ENCODE measurements at regions not wholly inside any gene's neighbourhood (a gene's known extent, or its start where the extent isn't known, plus 50 kb on each side); places are given as distances from the start of the nearest gene placed in this dataset.

GRCh38 chr10:53395449-53395848 is 622.9 kb upstream of the MBL2 start:
- TF ChIP-seq, protein P1, sequence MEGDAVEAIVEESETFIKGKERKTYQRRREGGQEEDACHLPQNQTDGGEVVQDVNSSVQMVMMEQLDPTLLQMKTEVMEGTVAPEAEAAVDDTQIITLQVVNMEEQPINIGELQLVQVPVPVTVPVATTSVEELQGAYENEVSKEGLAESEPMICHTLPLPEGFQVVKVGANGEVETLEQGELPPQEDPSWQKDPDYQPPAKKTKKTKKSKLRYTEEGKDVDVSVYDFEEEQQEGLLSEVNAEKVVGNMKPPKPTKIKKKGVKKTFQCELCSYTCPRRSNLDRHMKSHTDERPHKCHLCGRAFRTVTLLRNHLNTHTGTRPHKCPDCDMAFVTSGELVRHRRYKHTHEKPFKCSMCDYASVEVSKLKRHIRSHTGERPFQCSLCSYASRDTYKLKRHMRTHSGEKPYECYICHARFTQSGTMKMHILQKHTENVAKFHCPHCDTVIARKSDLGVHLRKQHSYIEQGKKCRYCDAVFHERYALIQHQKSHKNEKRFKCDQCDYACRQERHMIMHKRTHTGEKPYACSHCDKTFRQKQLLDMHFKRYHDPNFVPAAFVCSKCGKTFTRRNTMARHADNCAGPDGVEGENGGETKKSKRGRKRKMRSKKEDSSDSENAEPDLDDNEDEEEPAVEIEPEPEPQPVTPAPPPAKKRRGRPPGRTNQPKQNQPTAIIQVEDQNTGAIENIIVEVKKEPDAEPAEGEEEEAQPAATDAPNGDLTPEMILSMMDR (IDR thresholded peaks at IDR 0.05) = no peak
- TF ChIP-seq POLR2AphosphoS5 (IDR thresholded peaks at IDR 0.05) (no peak), POLR2A (IDR thresholded peaks at IDR 0.05) (no peak)

Data from gastroesophageal sphincter (tissue), 3 donors.